ENCODE measurements at regions not wholly inside any gene's neighbourhood (a gene's known extent, or its start where the extent isn't known, plus 50 kb on each side); places are given as distances from the start of the nearest gene placed in this dataset.

GRCh38 chr3:175989161-175989560, 1130.0 kb downstream of the NAALADL2 start:
- DNase-seq (ENCODE audit: insufficient read length, low spot score), result no peak
- no peak for FAIRE-seq
- TF ChIP-seq POLR2A (IDR thresholded peaks at IDR 0.05; ENCODE audit: low read depth, low read length), result no peak

- no peak for DNase-seq (ENCODE audit: insufficient read length, low spot score)
- FAIRE-seq, result no peak
Observed at GRCh38 chr3:175988401-175988800, 1129.3 kb downstream of the NAALADL2 start.

GRCh38 chr3:175985781-175986180, 1126.6 kb downstream of the NAALADL2 start:
- no peak for TF ChIP-seq POLR2A (IDR thresholded peaks at IDR 0.05; ENCODE audit: low read depth, low read length)
- DNase-seq (ENCODE audit: insufficient read length, low spot score), result no peak
- FAIRE-seq, result no peak

More at GRCh38 chr3:175988401-175988800, 1129.3 kb downstream of the NAALADL2 start:
- TF ChIP-seq POLR2A (IDR thresholded peaks at IDR 0.05; ENCODE audit: low read depth, low read length), result no peak

- DNase-seq (ENCODE audit: insufficient read length, low spot score) (no peak), FAIRE-seq (no peak)
- no peak for TF ChIP-seq POLR2A (IDR thresholded peaks at IDR 0.05; ENCODE audit: low read depth, low read length)
Observed at GRCh38 chr3:175983379-175983778, 1124.2 kb downstream of the NAALADL2 start.

- FAIRE-seq, result no peak
- no peak for DNase-seq (ENCODE audit: insufficient read length, low spot score)
- no peak for TF ChIP-seq POLR2A (IDR thresholded peaks at IDR 0.05; ENCODE audit: low read depth, low read length)
Observed at GRCh38 chr3:175980486-175981090, 1121.5 kb downstream of the NAALADL2 start.

- FAIRE-seq (no peak), DNase-seq (ENCODE audit: insufficient read length, low spot score) (no peak)
- no peak for TF ChIP-seq POLR2A (IDR thresholded peaks at IDR 0.05; ENCODE audit: low read depth, low read length)
Observed at GRCh38 chr3:175977968-175978752, 1119.0 kb downstream of the NAALADL2 start.

GRCh38 chr3:175969456-175969855, 1110.3 kb downstream of the NAALADL2 start:
- no peak for TF ChIP-seq POLR2A (IDR thresholded peaks at IDR 0.05; ENCODE audit: low read depth, low read length)
- FAIRE-seq, result no peak
- no peak for DNase-seq (ENCODE audit: insufficient read length, low spot score)

GRCh38 chr3:175965036-175965435, 1105.9 kb downstream of the NAALADL2 start:
- no peak for TF ChIP-seq POLR2A (IDR thresholded peaks at IDR 0.05; ENCODE audit: low read depth, low read length)
- no peak for DNase-seq (ENCODE audit: insufficient read length, low spot score)
- FAIRE-seq, result no peak

- FAIRE-seq (no peak), DNase-seq (ENCODE audit: insufficient read length, low spot score) (no peak)
- no peak for TF ChIP-seq POLR2A (IDR thresholded peaks at IDR 0.05; ENCODE audit: low read depth, low read length)
Observed at GRCh38 chr3:175957427-175957826, 1098.3 kb downstream of the NAALADL2 start.

- FAIRE-seq (no peak), DNase-seq (ENCODE audit: insufficient read length, low spot score) (no peak)
- no peak for TF ChIP-seq POLR2A (IDR thresholded peaks at IDR 0.05; ENCODE audit: low read depth, low read length)
Observed at GRCh38 chr3:175956964-175957363, 1097.8 kb downstream of the NAALADL2 start.

- no peak for TF ChIP-seq POLR2A (IDR thresholded peaks at IDR 0.05; ENCODE audit: low read depth, low read length)
- no peak for DNase-seq (ENCODE audit: insufficient read length, low spot score)
- FAIRE-seq, result peak; percentile 73
Observed at GRCh38 chr3:175951047-175951694, 1092.0 kb downstream of the NAALADL2 start.

GRCh38 chr3:175948041-175948440, 1088.9 kb downstream of the NAALADL2 start:
- no peak for FAIRE-seq
- DNase-seq (ENCODE audit: insufficient read length, low spot score), result no peak
- TF ChIP-seq POLR2A (IDR thresholded peaks at IDR 0.05; ENCODE audit: low read depth, low read length), result no peak

GRCh38 chr3:175941352-175941751, 1082.2 kb downstream of the NAALADL2 start:
- no peak for DNase-seq (ENCODE audit: insufficient read length, low spot score)
- TF ChIP-seq POLR2A (IDR thresholded peaks at IDR 0.05; ENCODE audit: low read depth, low read length), result no peak
- no peak for FAIRE-seq

GRCh38 chr3:175940881-175941280, 1081.7 kb downstream of the NAALADL2 start:
- TF ChIP-seq POLR2A (IDR thresholded peaks at IDR 0.05; ENCODE audit: low read depth, low read length), result no peak
- no peak for FAIRE-seq
- DNase-seq (ENCODE audit: insufficient read length, low spot score), result no peak

Measured in H54 (cell line).